22Rv1 (cell line): ENCODE measurements at regions not wholly inside any gene's neighbourhood (a gene's known extent, or its start where the extent isn't known, plus 50 kb on each side); places are given as distances from the start of the nearest gene placed in this dataset.

Experiments
- CTCF ChIP-seq: fragments of 450-650 bp; IDR thresholded peaks from 2 replicates; pipeline ENCODE4 v1.5.1; 2017; ENCODE audit warnings: mild to moderate bottlenecking
- ZFX ChIP-seq: fragments of 450-650 bp; IDR thresholded peaks from 2 replicates; pipeline ENCODE4 v1.6.1; 2017; ENCODE audit warnings: antibody characterized with exemption, borderline replicate concordance

- TF ChIP-seq CTCF = no peak
- no peak for TF ChIP-seq ZFX
Observed at GRCh38 chr18:57243624-57244179, 96.8 kb downstream of the BOD1L2 start.
